CD4-positive, alpha-beta T cell (primary cell): ENCODE measurements at regions not wholly inside any gene's neighbourhood (a gene's known extent, or its start where the extent isn't known, plus 50 kb on each side); places are given as distances from the start of the nearest gene placed in this dataset.
"Not testable (repeated sequence)": the region's sequence is repeated elsewhere in the genome, so short reads cannot be mapped to it uniquely, and the experiment has no call there.

Source experiments
- ATAC-seq: fragments of 200-7000 bp; cut with Tn5 transposase; one replicate; pipeline ENCODE4 v1.10.0; 2022; ENCODE audit warnings: mild to moderate bottlenecking; ENCODE audit not compliant: poor library complexity
- CTCF ChIA-PET: fragments of 350-600 bp; sonication (Branson Sonifier 250); formaldehyde crosslinking; loops from one replicate; lab custom pipeline; 2021; ENCODE audit warnings: antibody characterized with exemption, inconsistent platforms; lab: Charles Lee
- POLR2A ChIA-PET: fragments of 350-600 bp; sonication (Branson Sonifier 250); formaldehyde crosslinking; loops from one replicate; lab custom pipeline; 2021; ENCODE audit warnings: antibody characterized with exemption, inconsistent platforms; lab: Charles Lee
- DNase-seq, 14 experiments: peaks; one replicate each; pipeline ENCODE4 v3.0.0-alpha.2; 2013 to 2020; ENCODE audit warnings: mixed read lengths in 2 of 14
- H3K27ac ChIP-seq, 2 donors: one replicate each; pipeline versions ENCODE4 v1.5.1 to v1.7.0; 2013; ENCODE audit warnings: low read length in 2 of 2, low read depth in 1 of 2, mild to moderate bottlenecking in 1 of 2
- H3K27me3 ChIP-seq, 2 experiments: 1 replicate in 1 of 2; 2 replicates in 1 of 2; pipeline versions ENCODE4 v1.6.1 to v1.7.0; 2013; ENCODE audit warnings: low read length in 2 of 2, control low read depth in 1 of 2, mild to moderate bottlenecking in 1 of 2, moderate library complexity in 1 of 2; ENCODE audit not compliant: insufficient read depth in 2 of 2, control insufficient read depth in 1 of 2
- H3K36me3 ChIP-seq: one replicate; pipeline ENCODE4 v1.6.1; 2013; ENCODE audit warnings: low read length, control low read depth; ENCODE audit not compliant: insufficient read depth
- H3K4me1 ChIP-seq: one replicate; pipeline ENCODE4 v1.6.1; 2013; ENCODE audit warnings: low read length, control low read depth; ENCODE audit not compliant: insufficient read depth
- H3K4me3 ChIP-seq: one replicate; pipeline ENCODE4 v1.5.1; 2013; ENCODE audit warnings: mild to moderate bottlenecking, low read length, moderate library complexity
- H3K9me3 ChIP-seq, 2 experiments: 1 replicate in 1 of 2; 2 replicates in 1 of 2; pipeline versions ENCODE4 v1.6.1 to v1.7.0; 2013; ENCODE audit warnings: low read length in 2 of 2, mild to moderate bottlenecking in 2 of 2, control low read depth in 1 of 2, moderate library complexity in 1 of 2; ENCODE audit not compliant: control insufficient read depth in 1 of 2, insufficient read depth in 1 of 2
- H3K27ac Mint-ChIP-seq: one replicate; pipeline ENCODE4 v1.8.0; 2020; ENCODE audit warnings: mixed read lengths
- H3K27me3 Mint-ChIP-seq: one replicate; pipeline ENCODE4 v1.8.0; 2021; ENCODE audit warnings: mixed read lengths
- H3K36me3 Mint-ChIP-seq: one replicate; pipeline ENCODE4 v1.8.0; 2021; ENCODE audit warnings: low read depth, mixed read lengths
- H3K4me1 Mint-ChIP-seq: one replicate; pipeline ENCODE4 v1.8.0; 2021; ENCODE audit warnings: low read depth, mixed read lengths
- H3K4me3 Mint-ChIP-seq: one replicate; pipeline ENCODE4 v1.8.0; 2020; ENCODE audit warnings: mild to moderate bottlenecking, mixed read lengths
- H3K9me3 Mint-ChIP-seq: one replicate; pipeline ENCODE4 v1.8.0; 2020; ENCODE audit warnings: mixed read lengths
- intact Hi-C, 2 experiments: fragments of 100-400 bp; cut with DNase I in 1 of 2; cut with micrococcal nuclease in 1 of 2; formaldehyde crosslinking; loops; one replicate each; pipeline versions ENCODE4 v1.15.1 to v1.9.0; 2023 to 2025; cut with DNase I, micrococcal nuclease
- TF ChIP-seq, protein P1 (sequence below): fragments of 200-600 bp; IDR thresholded peaks from one replicate; pipeline ENCODE4 v1.8.0; 2022; ENCODE audit warnings: antibody characterized with exemption, mild to moderate bottlenecking

DNA sequence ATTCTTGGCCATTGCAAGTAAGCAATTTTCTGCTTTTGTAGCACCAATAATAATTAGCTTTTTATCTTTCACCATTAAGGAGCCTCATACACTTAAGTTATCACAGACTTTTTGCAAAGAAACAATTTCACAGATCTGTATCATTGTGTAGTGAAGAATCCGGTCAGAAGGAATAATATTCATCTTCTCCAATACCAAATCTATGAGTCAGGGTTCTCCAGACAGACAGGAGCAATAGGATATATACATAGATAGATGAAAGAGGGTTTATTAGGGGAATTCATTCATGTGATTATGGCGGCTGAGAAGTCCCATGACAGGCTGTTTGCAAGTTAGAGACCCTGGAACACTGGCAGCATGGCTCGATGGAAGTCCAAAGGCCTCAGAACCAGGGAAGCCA is 82.9 kb upstream of the UBASH3B start:
- Histone ChIP-seq H3K36me3 (no peaks in the 10 kb centered on the region), H3K4me1 (no peaks in the 10 kb centered on the region), H3K27ac (no peak overlapping the region), H3K27me3 (no peaks in the 10 kb centered on the region), H3K9me3 (no peaks in the 10 kb centered on the region), H3K4me3 (no peak overlapping the region)
- no peaks in the 10 kb centered on the region for H3K27me3 Mint-ChIP-seq
- H3K9me3 Mint-ChIP-seq, result no peaks in the 10 kb centered on the region
- TF ChIP-seq, protein P1, sequence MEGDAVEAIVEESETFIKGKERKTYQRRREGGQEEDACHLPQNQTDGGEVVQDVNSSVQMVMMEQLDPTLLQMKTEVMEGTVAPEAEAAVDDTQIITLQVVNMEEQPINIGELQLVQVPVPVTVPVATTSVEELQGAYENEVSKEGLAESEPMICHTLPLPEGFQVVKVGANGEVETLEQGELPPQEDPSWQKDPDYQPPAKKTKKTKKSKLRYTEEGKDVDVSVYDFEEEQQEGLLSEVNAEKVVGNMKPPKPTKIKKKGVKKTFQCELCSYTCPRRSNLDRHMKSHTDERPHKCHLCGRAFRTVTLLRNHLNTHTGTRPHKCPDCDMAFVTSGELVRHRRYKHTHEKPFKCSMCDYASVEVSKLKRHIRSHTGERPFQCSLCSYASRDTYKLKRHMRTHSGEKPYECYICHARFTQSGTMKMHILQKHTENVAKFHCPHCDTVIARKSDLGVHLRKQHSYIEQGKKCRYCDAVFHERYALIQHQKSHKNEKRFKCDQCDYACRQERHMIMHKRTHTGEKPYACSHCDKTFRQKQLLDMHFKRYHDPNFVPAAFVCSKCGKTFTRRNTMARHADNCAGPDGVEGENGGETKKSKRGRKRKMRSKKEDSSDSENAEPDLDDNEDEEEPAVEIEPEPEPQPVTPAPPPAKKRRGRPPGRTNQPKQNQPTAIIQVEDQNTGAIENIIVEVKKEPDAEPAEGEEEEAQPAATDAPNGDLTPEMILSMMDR, result no peak
- H3K4me3 Mint-ChIP-seq, result no peak overlapping the region
- H3K36me3 Mint-ChIP-seq, result no peaks in the 10 kb centered on the region
- ChIA-PET CTCF (no interaction called here), POLR2A (no interaction called here)
- H3K4me1 Mint-ChIP-seq, result no peaks in the 10 kb centered on the region
- no peak overlapping the region for H3K27ac Mint-ChIP-seq
- no peak for ATAC-seq
- intact Hi-C loops, result no loop called here
- DNase-seq, result no peak

DNA sequence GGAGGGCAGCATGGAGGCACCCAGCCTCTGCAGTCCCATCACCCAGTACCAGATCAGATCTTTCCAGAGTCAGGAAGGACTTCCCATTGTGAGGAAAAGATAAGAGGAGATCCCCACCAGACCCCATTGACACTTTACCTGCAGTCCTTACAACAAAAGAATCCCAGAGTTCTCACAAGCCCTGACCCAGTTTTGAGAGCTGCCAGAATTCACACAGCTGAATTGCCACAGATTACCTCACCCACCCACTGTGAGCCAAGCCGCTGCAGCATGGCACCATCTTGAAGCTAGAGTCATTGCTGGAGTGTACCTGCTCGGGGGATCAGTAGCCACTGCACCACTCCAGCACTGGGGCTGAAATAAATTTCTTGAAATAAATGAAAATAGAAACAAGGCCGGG is 91.8 kb upstream of the UBASH3B start:
- Mint-ChIP-seq H3K4me3 (no peak overlapping the region), H3K27me3 (peaks cover 16% of the 10 kb centered on the region), H3K36me3 (no peaks in the 10 kb centered on the region), H3K4me1 (no peaks in the 10 kb centered on the region), H3K27ac (no peak overlapping the region), H3K9me3 (no peaks in the 10 kb centered on the region)
- no peaks in the 10 kb centered on the region for H3K9me3 ChIP-seq
- no peak overlapping the region for H3K4me3 ChIP-seq
- POLR2A ChIA-PET, result no interaction called here
- H3K27ac ChIP-seq, result no peak overlapping the region
- CTCF ChIA-PET, result no interaction called here
- DNase-seq (no peak), ATAC-seq (no peak)
- no peaks in the 10 kb centered on the region for H3K36me3 ChIP-seq
- no peaks in the 10 kb centered on the region for H3K4me1 ChIP-seq
- no peaks in the 10 kb centered on the region for H3K27me3 ChIP-seq
- intact Hi-C loops, result no loop called here
- TF ChIP-seq, protein P1, result no peak

DNA sequence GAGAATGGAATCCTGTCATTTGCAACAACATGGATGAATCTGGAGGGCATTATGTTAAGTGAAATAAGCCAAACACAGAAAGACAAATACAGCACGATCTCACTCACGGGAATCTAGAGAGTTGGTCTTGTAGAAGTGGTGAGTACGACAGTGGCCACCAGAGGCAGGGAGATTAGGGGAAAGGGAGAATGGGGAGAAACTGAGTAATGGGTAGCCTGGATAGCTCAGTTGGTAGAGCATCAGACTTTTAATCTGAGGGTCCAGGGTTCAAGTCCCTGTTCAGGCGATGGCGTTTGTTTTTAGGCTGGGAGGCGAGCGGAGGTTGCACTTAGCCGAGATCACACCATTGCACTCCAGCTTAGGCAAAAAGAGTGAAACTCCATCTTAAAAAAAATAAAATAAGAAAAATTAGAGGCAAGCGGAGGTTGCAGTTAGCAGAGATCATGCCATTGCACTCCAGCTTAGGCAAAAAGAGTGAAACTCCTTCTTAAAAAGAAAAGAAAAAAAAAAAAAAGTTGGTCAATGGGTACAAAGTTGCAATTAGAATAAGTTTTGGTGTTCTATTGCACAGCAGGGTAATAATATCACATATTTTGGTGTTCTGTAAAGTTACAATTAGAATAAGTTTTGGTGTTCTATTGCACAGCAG is 95.7 kb upstream of the UBASH3B start:
- Histone ChIP-seq H3K36me3 (no peaks in the 10 kb centered on the region), H3K4me1 (no peaks in the 10 kb centered on the region), H3K27me3 (peaks cover 0 to 23% of the 10 kb centered on the region in 2 experiments), H3K4me3 (no peak overlapping the region), H3K9me3 (no peaks in the 10 kb centered on the region), H3K27ac (no peak overlapping the region)
- TF ChIP-seq, protein P1, result no peak
- Mint-ChIP-seq H3K27me3 (peaks cover 29% of the 10 kb centered on the region), H3K4me1 (no peaks in the 10 kb centered on the region), H3K36me3 (no peaks in the 10 kb centered on the region), H3K9me3 (no peaks in the 10 kb centered on the region), H3K4me3 (no peak overlapping the region), H3K27ac (no peak overlapping the region)
- ChIA-PET CTCF (no interaction called here), POLR2A (no interaction called here)
- no peak for DNase-seq
- no peak for ATAC-seq
- intact Hi-C loops, result no loop called here

DNA sequence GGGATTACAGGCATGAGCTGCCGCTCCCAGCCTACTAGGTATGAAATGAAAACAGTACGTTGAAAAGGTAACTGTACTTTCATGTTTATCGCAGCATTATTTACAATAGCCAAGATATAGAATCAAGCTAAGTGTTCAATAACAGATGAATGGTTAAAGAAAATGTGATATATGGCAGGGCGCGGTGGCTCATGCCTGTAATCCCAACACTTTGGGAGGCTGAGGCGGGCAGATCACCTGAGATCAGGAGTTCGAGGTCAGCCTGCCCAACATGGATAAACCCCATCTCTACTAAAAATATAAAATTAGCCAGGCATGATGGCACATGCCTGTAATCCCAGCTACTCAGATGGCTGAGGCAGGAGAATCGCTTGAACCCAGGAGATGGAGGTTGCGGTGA is 96.3 kb upstream of the UBASH3B start:
- H3K27me3 ChIP-seq, result peaks cover 0 to 23% of the 10 kb centered on the region in 2 experiments
- CTCF ChIA-PET, H3K4me1 Mint-ChIP-seq, H3K27ac Mint-ChIP-seq, H3K9me3 ChIP-seq, H3K4me1 ChIP-seq, ATAC-seq, H3K36me3 ChIP-seq, DNase-seq, POLR2A ChIA-PET, intact Hi-C loops, H3K27ac ChIP-seq, H3K9me3 Mint-ChIP-seq, H3K36me3 Mint-ChIP-seq, H3K4me3 ChIP-seq, H3K4me3 Mint-ChIP-seq: not testable (repeated sequence)
- H3K27me3 Mint-ChIP-seq, result peaks cover 29% of the 10 kb centered on the region

DNA sequence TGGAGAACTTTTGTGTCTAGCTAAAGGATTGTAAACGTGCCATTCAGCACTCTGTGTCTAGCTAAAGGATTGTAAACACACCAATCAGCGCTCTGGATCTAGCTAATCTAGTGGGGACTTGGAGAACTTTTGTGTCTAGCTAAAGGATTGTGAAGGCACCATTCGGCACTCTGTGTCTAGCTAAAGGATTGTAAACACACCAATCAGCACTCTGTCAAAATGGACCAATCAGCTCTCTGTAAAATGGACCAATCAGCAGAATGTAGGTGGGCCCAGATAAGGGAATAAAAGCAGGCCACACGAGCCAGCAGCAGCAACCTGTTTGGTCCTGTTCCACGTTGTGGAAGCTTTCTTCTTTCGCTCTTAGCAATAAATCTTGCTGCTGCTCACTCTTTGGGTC is 98.4 kb upstream of the UBASH3B start:
- H3K4me3 ChIP-seq, POLR2A ChIA-PET, H3K36me3 ChIP-seq, H3K27ac Mint-ChIP-seq, DNase-seq, H3K9me3 ChIP-seq, H3K4me3 Mint-ChIP-seq, H3K4me1 ChIP-seq, CTCF ChIA-PET, H3K9me3 Mint-ChIP-seq, H3K36me3 Mint-ChIP-seq, ATAC-seq, H3K4me1 Mint-ChIP-seq, intact Hi-C loops, H3K27ac ChIP-seq: not testable (repeated sequence)
- peaks cover 18% of the 10 kb centered on the region for H3K27me3 Mint-ChIP-seq
- H3K27me3 ChIP-seq, result peaks cover 0 to 23% of the 10 kb centered on the region in 2 experiments
